ENCODE measurements at regions not wholly inside any gene's neighbourhood (a gene's known extent, or its start where the extent isn't known, plus 50 kb on each side); places are given as distances from the start of the nearest gene placed in this dataset.

DNA sequence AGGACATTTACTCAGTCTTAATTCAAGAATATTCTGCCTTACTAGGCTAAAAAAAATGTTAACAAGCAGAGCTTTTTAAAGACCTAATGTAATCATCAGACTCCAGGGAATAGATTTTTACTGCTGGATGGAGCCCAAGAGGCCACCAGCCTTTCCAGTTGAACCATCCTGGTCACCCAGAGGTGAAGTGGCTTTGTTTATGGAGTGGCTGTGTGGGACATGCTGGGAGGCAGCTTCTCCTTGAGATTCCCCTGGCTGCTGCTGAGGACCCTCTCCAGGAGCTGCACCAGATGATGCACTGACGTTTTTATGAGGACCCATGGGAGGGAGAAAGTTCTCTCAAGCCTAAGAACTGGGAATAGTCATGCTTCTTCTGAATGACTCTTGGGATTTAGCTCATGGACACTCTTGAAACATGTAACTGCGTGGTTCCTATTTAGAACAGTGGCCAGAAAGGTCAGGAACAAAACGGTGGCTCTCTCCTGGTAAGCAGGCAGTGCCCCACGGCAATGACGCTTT, 205.9 kb upstream of the MIR17HG start:
- no peak for DNase-seq

GRCh38 chr13:91142572-91142971, 204.9 kb upstream of the MIR17HG start:
- peak in 1 of 2 experiments; percentile 7 for DNase-seq

- no peak for DNase-seq
These were observed 203.4 kb upstream of the MIR17HG start for GRCh38 chr13:91144054-91144453.

DNA sequence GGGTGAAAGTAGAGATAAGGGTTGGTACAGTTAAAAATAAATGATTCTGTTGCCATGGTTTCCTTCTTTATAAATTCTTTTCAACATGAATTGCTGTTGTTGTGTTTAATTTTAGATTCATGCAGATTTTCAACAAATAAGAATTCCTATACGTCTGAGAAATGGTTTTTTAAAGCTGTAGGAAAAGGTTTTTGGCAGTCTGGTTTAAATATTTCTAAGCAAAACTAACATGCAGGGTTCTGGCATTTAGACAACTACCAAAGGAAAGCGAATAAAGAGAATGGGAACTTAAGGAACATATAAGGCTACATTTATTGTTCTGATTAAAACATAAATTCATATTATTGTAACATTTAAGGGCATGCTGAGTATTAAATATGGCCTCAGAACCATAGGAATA, 203.0 kb upstream of the MIR17HG start:
- no peak for DNase-seq

- peak in 1 of 2 experiments; percentile 1 for DNase-seq
These were observed 201.8 kb upstream of the MIR17HG start for GRCh38 chr13:91145571-91146205.

- DNase-seq = no peak
These were observed 200.9 kb upstream of the MIR17HG start for GRCh38 chr13:91146601-91147000.

GRCh38 chr13:91148098-91148497, 199.4 kb upstream of the MIR17HG start:
- no peak for DNase-seq

DNA sequence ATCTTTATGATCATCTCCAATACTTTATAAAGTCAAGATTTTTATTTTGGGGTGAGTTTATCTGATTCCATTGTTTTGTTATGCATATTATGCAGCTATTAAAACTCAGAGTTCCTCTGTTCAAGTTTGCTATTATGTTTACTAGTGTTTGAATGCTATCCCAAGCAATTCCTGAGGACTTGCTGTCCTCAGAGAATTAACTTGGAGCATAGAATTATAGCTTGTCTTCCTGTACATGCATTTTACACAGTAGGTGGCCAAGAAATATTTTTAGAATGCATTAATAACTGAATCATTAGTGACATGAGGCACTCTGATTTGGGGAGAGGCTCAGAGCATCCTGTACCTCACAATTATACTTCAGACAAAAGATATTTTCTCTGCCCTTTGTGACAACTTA, 195.6 kb upstream of the MIR17HG start:
- no peak for DNase-seq

DNA sequence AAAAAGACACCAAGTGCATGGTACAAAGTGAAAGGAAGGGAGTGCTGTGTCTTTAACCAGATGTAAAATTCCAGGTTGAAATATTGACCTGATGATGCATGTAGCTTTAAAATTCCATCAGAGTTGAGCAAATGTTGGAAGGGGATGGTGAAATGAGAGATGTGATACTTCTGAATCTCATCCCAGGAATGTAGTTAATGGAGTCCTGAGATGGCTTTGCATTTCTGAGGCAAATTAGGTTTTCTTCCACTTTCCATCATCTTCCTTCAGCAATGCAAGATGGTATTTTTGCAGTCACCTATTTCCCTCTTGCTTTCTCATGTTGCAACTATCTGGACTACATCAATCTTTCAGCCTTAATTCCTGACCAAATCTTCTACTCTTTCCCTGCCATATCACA, 194.1 kb upstream of the MIR17HG start:
- DNase-seq = no peak

DNA sequence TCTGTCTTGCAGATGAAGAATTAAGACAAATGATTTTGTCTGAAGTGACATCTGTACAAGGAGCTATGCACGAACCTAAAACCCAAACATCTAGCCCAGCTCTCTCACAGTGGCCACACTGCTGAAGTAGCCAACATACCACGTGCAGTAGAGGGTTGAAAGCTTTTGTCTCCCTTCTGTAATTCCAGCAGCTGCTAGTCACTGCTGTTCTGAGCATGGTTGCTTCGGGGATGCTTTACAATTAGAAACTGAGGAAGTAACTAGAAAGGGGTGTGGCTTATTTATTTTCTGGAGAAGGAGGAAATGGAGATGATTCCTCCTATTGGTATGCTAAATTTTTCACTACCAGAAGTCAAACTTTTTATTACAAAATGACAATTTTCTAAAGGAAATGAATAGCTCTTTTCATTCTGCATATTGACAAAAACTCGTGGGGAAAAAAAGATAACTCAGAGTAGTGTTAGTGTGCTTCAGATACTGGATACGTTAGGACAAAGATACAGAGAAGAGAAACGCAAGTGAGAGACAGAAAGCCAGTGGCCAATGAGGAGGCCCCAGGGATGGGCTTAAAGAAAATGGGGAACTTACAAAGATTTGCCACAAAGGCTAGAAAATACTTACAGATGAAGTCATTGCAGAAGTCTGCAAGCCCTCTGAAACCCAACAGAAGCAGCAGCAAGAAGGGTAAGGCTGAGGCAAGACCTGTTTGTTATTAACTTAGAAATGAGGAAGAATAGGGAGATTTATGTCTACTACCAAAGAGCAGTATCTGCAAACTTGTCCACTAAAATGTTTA, 192.7 kb upstream of the MIR17HG start:
- DNase-seq = no peak

- peak in 1 of 2 experiments; percentile 17 for DNase-seq
These were observed 191.9 kb upstream of the MIR17HG start for GRCh38 chr13:91155512-91156114.

DNA sequence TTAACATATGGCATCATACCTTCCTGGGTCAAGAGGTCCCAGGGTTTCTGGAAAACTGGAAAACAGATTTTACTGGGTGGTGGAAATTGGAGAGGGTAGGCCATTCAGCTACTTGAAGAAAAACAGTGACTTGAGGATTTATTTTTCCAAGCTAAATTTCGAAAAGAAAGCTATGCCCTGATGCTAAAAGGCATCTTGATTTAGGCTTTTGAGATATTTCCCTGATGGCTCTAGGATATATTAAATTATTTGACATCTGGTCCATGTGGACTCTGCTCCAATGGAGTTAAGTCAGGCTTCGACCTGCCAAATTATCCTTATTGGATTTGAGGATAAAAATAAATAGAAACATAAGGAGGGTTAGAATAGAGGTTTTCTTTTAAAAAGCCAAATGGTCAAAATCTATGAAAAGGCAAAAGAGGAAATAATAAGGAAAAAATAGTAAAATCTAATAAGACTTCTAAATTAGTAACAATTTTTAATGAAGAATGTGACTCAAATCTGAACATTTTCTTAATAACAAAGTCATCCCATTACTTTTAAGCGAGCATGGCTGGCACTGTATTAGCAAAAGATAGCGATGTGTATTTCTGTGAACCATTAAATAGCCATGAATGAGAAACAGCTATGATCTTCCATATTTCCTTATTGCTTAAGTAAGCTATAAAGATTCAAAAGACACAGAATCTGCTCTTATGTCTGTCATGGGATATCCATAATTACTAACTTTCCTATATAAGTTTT, 190.0 kb upstream of the MIR17HG start:
- DNase-seq = peak in 1 of 2 experiments; percentile 1

DNA sequence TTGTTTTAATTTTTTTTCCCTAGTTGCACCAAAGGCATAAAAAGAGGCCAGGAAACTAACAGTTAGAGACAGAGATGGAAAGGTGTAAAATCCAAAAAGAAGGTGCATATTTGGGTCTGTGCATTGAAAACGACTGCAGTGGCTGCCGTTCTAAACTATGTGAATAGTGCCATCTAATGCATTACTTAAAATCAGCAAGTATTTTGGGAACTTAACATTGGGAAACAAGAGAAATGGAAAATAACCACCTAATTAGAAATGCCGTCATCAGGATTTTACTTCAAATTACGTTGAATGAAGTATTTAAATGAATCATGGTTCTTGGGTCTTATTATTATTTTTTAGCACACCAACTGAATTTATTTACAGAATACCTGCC, 189.5 kb upstream of the MIR17HG start:
- DNase-seq = no peak

- DNase-seq = no peak
These were observed 185.3 kb upstream of the MIR17HG start for GRCh38 chr13:91162180-91162579.

DNA sequence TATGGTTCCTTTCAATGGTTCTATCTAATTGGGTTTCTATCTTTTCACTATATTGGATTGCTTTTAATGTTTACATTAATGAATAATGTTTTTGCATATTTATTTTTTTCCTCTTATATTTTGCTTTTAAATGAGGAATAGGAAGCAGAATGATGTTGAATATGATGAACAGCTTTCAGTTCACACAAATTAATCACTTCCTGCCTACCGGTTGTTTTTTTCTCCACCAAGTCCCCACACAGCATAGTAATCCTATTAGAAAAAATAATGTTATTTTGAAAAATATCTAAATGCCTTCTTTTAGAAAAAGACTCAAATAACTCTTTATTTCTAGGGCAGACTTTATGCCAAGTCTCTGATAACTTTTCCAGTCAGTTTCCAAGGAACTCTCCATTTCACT, 184.9 kb upstream of the MIR17HG start:
- DNase-seq = no peak

DNA sequence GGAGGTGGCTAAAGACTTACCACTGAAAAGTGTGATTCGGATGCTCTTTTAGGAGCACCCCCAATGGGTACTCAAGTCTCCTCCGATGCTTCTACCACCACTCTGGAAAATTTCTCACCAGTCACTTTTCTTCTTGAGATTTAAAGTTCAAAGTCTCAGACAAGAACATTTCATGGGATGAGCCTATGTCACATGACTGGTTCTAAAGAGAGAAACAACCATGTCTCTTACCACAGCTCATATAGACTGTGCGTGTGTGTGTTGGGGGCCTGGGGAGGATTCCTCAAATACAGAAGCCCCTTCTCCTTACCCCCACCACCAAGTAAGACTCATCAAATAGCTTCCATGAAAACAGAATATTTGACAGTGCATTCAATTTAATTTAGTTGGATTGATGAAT, 181.7 kb upstream of the MIR17HG start:
- DNase-seq = no peak

DNA sequence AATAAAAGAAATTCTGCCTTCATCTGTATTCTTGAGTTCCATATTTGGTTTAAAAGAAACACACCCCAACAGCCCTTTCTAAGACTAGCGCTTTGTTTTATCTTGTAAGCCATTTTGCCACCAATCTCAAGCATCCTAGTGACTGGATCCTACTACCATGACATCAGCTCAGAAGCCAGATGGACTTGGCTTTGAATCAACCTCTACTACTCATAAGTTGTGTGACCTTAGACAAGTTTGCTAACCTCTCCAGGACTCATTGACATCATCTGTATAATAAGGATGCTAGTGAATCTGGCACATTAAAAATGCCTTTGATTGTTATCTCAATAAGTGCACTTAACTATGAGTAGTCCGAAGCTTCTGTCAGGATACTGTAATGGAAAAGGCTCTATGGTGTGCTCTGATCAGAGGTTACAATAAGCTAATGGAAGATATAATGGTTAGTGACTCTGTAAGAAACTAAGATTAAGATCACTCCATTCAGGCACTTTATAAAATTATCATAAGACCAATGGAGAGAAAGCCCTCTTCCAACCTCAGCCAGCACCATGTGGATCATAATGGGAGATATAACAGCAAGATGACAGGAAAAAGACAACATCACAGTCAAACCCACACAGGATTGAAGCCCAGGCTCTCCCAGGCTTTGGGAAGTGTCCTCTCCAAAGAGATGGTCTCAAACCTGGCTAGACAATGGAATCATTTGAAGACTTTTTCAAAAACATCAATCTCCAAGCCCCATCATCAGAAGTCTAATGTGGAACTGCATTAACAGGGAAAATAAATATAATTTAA, 180.6 kb upstream of the MIR17HG start:
- no peak for DNase-seq

DNA sequence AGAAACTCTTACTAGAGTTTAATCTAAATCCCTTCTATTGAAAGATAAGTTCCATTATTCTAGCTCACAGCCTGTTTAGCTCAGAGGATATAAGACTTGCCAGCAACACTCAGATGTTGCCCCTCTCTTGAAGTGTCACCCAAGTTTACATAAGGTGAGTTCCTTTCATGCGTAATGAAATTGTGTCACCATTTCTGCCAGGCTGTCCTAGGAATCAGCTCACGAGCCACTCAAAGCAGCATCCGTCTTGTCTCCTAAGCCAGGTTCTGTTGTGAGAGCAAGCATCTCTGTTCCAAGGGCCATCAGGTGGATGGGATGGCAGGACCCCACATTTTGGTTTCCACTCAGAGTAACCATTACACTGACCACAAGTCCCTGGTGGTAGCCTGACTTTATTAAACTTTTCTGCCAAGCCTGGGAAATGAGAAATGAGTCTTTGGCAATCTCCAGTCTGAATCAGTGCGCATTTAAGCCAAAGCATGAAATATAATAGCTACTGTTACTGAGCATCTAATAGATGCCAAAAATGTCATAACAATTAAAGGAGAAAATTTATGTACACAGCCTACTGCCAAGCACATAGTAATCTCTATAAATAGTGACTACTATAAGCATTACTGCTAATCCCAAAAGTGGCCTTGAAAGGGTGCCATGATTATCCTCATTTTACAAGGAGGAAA, 179.6 kb upstream of the MIR17HG start:
- peak; percentile 9 to 62 for DNase-seq

GRCh38 chr13:91168386-91168711, 179.1 kb upstream of the MIR17HG start:
- no peak for DNase-seq

DNA sequence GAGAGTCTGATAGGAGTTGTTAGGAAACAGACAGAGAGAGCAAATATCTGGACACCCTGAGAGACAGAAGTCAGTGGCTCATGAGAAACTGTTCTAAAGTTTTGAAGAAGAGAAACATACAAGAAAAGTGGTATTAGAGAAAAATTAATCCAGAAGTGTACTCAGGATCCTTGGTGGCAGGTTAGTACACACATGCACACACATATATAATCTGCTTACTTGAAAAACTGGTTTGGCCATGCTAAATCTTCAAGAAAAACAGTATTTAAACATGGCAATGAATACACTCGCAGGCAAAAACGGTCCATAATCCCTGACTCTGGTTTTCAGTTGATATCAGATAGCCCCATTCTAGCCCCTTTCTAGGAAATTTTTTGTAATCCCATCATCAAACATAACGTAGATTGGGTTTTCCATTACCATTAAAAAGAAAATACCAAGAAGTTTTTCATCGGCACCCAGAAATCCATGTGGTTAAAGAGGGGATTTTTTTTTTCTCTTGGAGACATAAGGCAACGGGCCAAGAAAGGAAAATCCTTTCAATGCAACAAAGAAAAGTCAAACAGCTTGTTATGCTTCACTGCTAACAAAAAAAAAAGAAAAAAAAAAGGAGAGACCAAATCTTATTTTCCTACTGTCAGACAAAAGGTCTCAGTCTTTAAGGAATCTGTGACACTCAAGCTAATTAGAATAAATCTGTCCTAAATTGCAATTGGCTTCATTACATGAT, 178.0 kb upstream of the MIR17HG start:
- DNase-seq = no peak

- no peak for DNase-seq
These were observed 175.3 kb upstream of the MIR17HG start for GRCh38 chr13:91172160-91172559.
